ENCODE measurements at regions not wholly inside any gene's neighbourhood (a gene's known extent, or its start where the extent isn't known, plus 50 kb on each side); places are given as distances from the start of the nearest gene placed in this dataset.

GRCh38 chr2:71932780-71933466 is 214.7 kb downstream of the CYP26B1 start:
- no peaks in the 10 kb centered on the region for H3K36me3 ChIP-seq (ENCODE audit: control insufficient read depth, insufficient read depth, low read length)
- no peaks in the 10 kb centered on the region for H3K27me3 ChIP-seq (replicated peaks; ENCODE audit: control insufficient read depth, insufficient read depth, low read length)
- no peak overlapping the region for H3K4me3 ChIP-seq (replicated peaks; ENCODE audit: low read depth, low read length)
- TF ChIP-seq CTCF (IDR thresholded peaks at IDR 0.05; ENCODE audit: insufficient read depth, low read length, poor library complexity, severe bottlenecking): no peak
- no peak for DNase-seq (ENCODE audit: extremely low read depth, insufficient read length)

GRCh38 chr2:71932037-71932779 is 215.5 kb downstream of the CYP26B1 start:
- DNase-seq (ENCODE audit: extremely low read depth, insufficient read length): no peak
- no peak for TF ChIP-seq CTCF (IDR thresholded peaks at IDR 0.05; ENCODE audit: insufficient read depth, low read length, poor library complexity, severe bottlenecking)
- no peaks in the 10 kb centered on the region for H3K36me3 ChIP-seq (ENCODE audit: control insufficient read depth, insufficient read depth, low read length)
- H3K4me3 ChIP-seq (replicated peaks; ENCODE audit: low read depth, low read length): no peak overlapping the region
- no peaks in the 10 kb centered on the region for H3K27me3 ChIP-seq (replicated peaks; ENCODE audit: control insufficient read depth, insufficient read depth, low read length)

- H3K4me3 ChIP-seq (replicated peaks; ENCODE audit: low read depth, low read length): no peak overlapping the region
- H3K36me3 ChIP-seq (ENCODE audit: control insufficient read depth, insufficient read depth, low read length): no peaks in the 10 kb centered on the region
- no peak for DNase-seq (ENCODE audit: extremely low read depth, insufficient read length)
- no peak for TF ChIP-seq CTCF (IDR thresholded peaks at IDR 0.05; ENCODE audit: insufficient read depth, low read length, poor library complexity, severe bottlenecking)
- H3K27me3 ChIP-seq (replicated peaks; ENCODE audit: control insufficient read depth, insufficient read depth, low read length): no peaks in the 10 kb centered on the region
Observed at GRCh38 chr2:71930049-71930681, 217.5 kb downstream of the CYP26B1 start.

- no peak overlapping the region for H3K4me3 ChIP-seq (replicated peaks; ENCODE audit: low read depth, low read length)
- no peak for DNase-seq (ENCODE audit: extremely low read depth, insufficient read length)
- H3K27me3 ChIP-seq (replicated peaks; ENCODE audit: control insufficient read depth, insufficient read depth, low read length): no peaks in the 10 kb centered on the region
- H3K36me3 ChIP-seq (ENCODE audit: control insufficient read depth, insufficient read depth, low read length): no peaks in the 10 kb centered on the region
- no peak for TF ChIP-seq CTCF (IDR thresholded peaks at IDR 0.05; ENCODE audit: insufficient read depth, low read length, poor library complexity, severe bottlenecking)
Observed at GRCh38 chr2:71929482-71929772, 218.2 kb downstream of the CYP26B1 start.

- no peak overlapping the region for H3K4me3 ChIP-seq (replicated peaks; ENCODE audit: low read depth, low read length)
- DNase-seq (ENCODE audit: extremely low read depth, insufficient read length): no peak
- H3K36me3 ChIP-seq (ENCODE audit: control insufficient read depth, insufficient read depth, low read length): no peaks in the 10 kb centered on the region
- no peak for TF ChIP-seq CTCF (IDR thresholded peaks at IDR 0.05; ENCODE audit: insufficient read depth, low read length, poor library complexity, severe bottlenecking)
- H3K27me3 ChIP-seq (replicated peaks; ENCODE audit: control insufficient read depth, insufficient read depth, low read length): no peaks in the 10 kb centered on the region
Observed at GRCh38 chr2:71928734-71929481, 218.8 kb downstream of the CYP26B1 start.

Data from GM06990 (cell line).